NCI-H345 treated with DMSO at 0.1 percent for 48 hours (cell line): ENCODE measurements at regions not wholly inside any gene's neighbourhood (a gene's known extent, or its start where the extent isn't known, plus 50 kb on each side); places are given as distances from the start of the nearest gene placed in this dataset.
"Not testable (repeated sequence)": the region's sequence is repeated elsewhere in the genome, so short reads cannot be mapped to it uniquely, and the experiment has no call there.

Experiments used
- DNase-seq: peaks from one replicate; lab custom pipeline; 2025; ENCODE audit not compliant: unreplicated experiment; lab: John Stamatoyannopoulos, UW

GRCh38 chrX:115840729-115841409 lies 279.9 kb downstream of the PLS3 start:
- DNase-seq = not testable (repeated sequence)

GRCh38 chrX:115850986-115851385 lies 290.0 kb downstream of the PLS3 start:
- not testable (repeated sequence) for DNase-seq

GRCh38 chrX:115853260-115853659 lies 292.3 kb downstream of the PLS3 start:
- DNase-seq = not testable (repeated sequence)

DNA sequence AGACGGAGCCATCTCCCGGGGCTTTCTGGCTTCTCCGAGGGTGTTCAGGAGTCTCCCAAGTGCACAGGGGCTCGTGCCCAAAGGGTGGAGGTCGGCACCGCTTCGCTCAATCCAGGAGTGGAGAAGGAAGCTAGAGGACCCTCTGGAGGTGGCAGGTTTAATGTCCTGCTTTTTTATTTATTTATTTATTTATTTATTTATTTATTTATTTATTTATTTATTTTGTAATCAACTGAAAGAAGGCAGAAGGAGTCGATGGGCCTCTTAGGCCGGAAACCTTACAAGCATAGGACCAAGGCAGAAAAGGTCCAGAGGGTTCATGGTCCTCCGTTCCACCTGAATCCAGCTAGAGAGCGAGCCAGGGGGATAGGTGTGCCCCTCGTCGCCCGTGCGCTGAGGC lies 289.4 kb upstream of the AGTR2 start:
- DNase-seq = not testable (repeated sequence)

GRCh38 chrX:115884121-115884520 lies 286.4 kb upstream of the AGTR2 start:
- DNase-seq = not testable (repeated sequence)

DNA sequence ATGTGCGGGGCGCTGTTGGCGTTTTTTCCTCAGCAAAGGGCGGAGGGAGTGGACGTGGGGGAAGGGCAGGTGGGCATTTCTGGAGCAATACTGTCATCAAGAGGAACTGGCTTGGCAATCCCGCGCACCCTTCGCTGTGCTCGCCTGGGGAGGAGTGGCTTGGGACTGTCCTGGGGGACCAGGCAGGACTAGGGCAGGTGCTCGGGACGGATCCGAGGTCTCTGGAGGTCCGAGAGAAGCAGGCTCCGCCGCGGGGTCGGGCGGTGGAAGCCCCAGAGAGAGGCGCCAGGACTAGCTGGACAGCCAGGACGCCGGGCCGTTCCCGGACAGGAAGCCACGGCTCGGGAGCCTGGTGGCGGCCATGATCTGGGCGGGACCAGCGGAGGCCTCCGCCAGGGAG lies 282.5 kb upstream of the AGTR2 start:
- DNase-seq = not testable (repeated sequence)

GRCh38 chrX:115888519-115888918 lies 282.0 kb upstream of the AGTR2 start:
- DNase-seq = not testable (repeated sequence)

GRCh38 chrX:115889121-115889890 lies 281.2 kb upstream of the AGTR2 start:
- DNase-seq = no peak

DNA sequence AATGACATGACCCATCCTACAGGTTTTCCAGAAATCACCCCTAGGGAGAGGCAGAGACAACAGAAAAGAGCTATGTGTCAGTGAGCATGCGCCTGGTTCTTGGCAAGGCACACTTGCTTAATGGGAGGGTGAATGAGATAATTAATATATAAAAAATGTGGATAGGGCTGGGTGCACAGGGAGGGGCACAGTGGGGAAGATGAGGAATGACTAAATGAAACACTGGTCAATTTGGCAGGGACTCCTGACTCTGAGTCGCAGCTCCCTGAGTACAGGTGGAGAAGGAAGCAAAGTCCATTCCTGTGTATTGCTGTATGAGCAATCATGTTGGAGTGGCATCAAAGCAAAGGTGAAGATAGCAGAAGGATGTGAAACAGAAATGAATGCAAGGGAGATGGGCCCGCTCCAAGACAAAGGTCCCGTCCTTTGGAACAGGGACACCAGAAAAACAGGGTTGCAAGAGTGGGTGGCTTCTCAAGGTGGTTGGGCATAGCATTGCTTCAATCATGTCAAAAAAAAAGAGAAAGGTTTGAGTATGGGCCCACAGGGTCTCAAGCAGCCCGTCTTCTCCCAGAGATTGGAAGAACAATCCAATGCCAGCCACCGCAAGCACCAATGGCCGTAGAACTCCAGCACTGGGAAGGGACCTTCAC lies 278.4 kb upstream of the AGTR2 start:
- no peak for DNase-seq

DNA sequence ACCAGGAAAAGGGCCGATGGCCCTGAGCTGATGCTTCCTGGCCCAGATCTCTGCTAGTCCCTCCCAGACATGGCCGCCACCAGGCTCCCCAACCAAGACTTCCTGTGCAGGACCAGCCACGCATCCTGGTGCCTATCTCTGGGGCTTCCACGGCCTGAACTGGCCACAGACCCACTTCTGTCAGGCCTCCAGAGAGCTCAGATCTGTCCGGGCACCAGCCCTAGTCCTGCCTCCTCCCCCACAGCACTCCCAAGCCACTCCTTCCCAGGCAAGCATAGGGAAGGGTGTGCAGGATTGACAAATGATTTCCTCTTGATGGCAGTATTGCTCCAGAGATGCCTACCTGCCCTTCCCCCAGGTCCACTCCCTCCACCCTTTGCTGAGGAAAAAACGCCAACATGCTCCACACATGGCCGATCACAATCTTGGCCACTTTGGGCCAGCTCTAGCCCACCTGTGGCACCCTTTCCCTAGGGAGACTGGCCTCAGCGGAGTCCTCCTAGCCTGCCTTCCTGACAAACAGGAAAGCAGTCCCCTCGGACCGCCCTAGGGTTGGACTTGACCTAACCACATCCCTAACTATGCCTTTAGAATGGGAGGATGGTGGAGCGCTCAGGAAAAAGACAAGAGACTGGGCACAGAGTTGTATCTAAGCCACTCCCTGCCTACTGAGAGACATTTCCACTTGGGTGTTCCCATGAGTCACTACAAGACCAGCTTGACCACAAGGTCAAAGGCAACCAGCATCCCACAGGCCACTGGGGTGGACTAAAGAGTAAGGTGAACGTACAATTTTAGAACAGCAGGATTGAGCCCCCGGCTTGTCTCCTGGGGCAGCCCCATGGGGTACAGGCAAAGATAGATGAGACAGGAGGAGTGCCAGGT lies 277.5 kb upstream of the AGTR2 start:
- no peak for DNase-seq

DNA sequence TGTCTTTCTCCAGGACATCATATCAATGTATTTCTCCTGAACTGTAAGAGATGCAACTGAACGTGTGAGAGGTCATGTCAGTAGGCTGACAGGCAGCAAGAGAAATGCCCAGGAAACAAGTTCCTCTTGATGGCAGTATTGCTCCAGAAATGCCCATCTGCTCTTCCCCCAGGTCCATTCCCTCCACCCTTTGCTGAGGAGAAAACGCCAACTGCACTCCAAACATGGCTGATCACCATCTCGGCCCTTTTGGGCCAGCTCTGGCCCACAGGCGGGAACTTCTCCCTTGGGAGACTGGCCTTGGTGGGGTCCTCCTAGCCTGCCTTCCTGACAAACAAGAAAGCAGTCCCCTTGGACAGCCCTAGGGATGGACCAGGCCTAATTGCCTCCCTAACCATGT lies 276.5 kb upstream of the AGTR2 start:
- DNase-seq = no peak

DNA sequence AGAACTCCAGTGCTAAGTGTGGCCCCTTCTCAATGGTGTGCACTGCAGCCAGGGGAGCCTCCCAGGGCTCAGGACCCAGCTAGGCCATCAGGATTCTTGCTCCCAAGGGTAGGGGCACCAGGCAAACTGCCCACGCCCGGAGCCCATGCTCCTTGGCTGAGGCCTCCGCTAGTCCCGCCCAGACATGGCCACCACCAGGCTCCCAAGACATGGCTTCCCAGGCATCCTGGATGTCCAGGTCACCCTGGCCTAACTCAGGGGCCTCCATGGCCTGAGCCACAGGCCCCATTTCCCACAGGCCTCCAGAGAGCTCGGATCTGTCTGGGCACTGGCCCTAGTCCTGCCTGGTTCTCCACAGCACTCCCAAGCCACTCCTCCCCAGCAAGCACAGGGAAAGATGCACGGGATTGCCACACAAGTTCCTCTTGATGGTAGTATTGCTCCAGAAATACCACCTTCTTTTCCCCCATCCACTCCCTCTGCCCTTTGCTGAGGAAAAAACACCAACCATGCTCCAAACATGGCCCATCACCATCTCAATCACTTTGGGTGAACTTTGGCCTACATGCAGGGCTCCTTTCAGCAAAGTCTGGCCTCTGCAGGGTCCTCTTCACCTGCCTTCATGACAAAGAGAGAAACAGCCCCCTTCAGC lies 274.7 kb upstream of the AGTR2 start:
- DNase-seq = no peak

- no peak for DNase-seq
Measured at GRCh38 chrX:115896362-115896761, 274.2 kb upstream of the AGTR2 start.

- DNase-seq = no peak
Measured at GRCh38 chrX:115897956-115898355, 272.6 kb upstream of the AGTR2 start.

DNA sequence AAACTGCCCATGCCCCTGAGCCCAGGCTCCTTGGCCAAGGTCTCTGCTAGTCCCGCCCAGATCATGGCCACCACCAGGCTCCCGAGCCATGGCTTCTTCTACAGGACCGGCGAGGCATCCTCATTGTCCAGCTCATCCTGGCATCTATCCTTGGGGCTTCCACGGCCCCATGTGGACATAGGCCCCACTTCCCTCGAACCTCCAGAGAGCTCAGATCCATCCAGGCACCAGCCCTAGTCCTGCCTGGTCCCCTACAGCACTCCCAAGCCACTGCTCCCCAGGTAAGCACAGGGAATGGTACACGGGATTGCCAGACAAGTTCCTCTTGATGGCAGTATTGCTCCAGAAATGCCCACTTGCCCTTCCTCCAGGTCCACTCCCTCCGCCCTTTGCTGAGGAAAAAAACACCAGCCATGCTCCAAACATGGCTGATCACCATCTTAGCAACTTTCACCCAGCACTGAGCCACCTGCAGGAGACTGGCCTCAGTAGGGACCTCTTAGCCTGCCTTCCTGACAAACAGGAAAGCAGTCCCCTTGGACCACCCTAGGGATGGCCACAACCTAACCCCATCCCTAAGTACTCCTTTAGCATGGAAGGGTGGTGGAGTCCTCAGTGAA lies 272.1 kb upstream of the AGTR2 start:
- DNase-seq = no peak

GRCh38 chrX:115900425-115900824 lies 270.1 kb upstream of the AGTR2 start:
- DNase-seq = no peak

GRCh38 chrX:115901241-115901640 lies 269.3 kb upstream of the AGTR2 start:
- no peak for DNase-seq

GRCh38 chrX:115902995-115903394 lies 267.5 kb upstream of the AGTR2 start:
- DNase-seq = no peak

DNA sequence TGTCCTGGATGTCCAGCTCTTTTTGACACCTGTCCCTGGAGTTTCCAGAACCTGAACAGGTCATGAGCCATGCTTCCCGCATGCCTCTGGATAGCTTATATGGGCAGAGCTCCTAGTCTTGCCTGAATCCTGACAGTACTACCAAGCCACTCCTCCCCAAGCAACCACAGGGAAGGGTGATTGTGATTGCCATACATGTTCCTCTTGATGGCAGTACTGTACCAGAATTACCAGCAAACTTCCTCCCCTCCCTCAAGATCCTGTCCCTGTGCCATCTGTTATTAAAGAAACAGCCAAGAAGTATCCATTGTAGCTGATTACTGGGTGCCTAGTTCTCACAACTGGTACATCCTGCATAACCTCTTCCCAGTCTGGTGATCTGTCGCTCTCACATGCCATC lies 264.3 kb upstream of the AGTR2 start:
- DNase-seq = no peak

DNA sequence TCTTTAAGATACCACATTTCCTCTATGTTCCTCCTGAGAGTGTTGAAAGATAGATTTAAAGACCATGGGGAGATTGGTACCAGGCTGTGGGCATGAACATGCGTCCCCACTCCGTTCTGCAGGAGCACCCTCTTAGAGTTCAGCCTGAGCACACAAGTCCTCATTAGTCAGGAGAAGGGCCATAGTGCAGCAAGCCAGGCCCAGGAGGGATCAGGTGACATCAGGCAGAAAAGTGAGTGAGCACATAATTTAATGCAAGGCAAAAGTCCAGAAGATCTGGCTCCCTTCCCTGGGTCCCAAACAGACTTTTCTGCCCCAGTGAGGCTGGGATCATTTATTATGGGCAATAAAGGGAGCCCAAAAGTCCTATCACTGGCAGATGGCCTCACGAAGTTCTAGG lies 263.7 kb upstream of the AGTR2 start:
- DNase-seq = no peak
